GM19239 (cell line): ENCODE measurements at regions not wholly inside any gene's neighbourhood (a gene's known extent, or its start where the extent isn't known, plus 50 kb on each side); places are given as distances from the start of the nearest gene placed in this dataset.
"Not testable (repeated sequence)": the region's sequence is repeated elsewhere in the genome, so short reads cannot be mapped to it uniquely, and the experiment has no call there.

ENCODE experiments used
- DNase-seq: peaks from one replicate; pipeline ENCODE4 v3.0.0; 2011; ENCODE audit warnings: low spot score; ENCODE audit not compliant: insufficient read length
- FAIRE-seq: peaks from 2 replicates; lab custom pipeline; 2011; peaks lifted over from hg19 to GRCh38; lab: Jason Lieb, UNC

DNA sequence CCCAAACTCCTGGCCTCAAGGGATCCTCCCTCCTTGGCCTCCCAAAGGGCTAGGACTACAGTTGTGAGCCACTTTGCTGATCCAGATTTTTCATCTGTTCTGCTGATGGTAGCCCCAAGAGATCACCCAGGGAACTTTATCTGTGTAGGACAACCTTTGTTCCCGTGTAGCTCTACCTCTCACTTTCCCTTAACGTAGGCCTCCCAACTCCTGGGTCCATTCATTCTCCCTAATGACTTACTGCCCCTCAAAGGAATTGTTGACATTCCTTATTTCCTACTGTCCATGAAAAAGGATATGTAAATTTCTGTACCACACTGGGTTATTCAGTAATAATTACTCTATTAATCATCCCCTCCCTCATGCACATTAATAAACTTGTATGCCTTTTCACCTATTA lies 51.0 kb upstream of the PHF24 start:
- DNase-seq (no peak), FAIRE-seq (no peak)

DNA sequence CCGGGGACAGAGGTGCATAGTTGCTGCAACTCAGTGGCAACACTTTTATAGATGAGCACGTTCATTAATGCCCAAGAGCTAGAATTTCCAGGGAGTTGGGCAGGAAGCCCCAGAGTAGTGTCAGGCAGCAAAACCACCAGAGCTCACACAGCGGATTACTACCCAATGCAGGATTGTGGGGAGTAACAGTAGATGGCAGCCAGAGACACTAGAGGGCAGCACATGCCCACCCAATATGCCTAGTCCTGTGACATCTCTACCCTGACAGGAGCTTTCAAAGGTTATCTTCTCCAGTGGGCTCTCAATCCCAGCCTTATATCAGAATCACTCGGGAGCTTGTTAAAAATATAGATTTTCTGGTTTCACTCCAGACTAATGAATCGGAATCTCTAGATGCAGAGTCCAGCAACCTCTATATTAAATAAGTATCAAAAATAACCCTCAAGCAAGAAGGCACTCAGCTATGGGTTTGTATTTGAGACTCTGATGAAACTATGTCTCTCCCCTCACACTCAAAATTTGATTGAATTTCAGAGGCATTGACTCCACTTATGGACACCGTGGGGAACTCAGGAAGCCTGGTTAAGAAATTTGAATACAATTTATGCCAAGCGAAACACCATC lies 58.4 kb upstream of the PHF24 start:
- FAIRE-seq (peak; percentile 95), DNase-seq (peak; percentile 68)

DNA sequence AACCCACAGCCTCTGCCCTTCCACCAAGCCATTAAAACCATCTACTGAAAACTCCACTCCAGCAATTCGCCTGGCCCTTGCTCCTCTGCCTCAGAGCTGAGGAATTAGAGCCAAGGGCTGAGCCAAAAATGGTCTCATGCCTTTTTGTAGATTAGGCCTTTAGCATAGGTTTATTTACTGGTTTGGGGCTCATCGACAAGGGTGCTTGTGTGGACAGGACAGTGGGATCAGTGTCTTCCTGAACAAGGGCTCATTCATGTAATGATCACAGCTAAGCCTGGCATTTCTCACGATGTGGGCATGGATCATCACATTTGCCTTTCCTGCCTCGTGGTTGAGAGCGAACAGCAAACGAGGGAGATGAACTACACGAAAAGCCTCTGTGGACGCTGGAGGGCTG lies 59.2 kb upstream of the PHF24 start:
- FAIRE-seq = no peak
- DNase-seq = no peak

GRCh38 chr9:34896112-34896511 lies 62.0 kb upstream of the PHF24 start:
- FAIRE-seq (no peak), DNase-seq (no peak)

DNA sequence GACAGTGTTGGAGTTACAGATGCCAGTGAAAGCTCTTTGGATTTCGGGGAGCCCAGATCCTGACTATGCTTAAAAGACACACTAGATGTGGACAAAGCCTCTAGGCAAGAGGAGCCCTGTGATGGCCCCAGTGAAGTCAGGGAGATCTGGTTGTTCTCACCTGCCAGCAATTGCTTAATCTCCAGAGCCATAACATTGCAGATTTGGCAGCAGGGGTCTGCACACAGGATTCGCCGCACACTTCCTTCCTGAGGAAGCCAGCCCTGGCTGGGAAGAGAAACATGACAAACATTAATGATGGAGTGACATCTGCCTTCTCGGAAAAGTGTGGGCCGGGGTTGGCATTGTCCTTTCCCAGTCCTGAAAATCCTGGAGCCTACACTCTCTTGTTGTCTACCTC lies 65.2 kb upstream of the PHF24 start:
- FAIRE-seq = no peak

GRCh38 chr9:34891386-34891785 lies 66.7 kb upstream of the PHF24 start:
- DNase-seq = no peak
- FAIRE-seq = no peak

More for the DNA sequence above, 65.2 kb upstream of the PHF24 start:
- DNase-seq = no peak

GRCh38 chr9:34887841-34888240 lies 70.2 kb upstream of the PHF24 start:
- no peak for DNase-seq
- no peak for FAIRE-seq

GRCh38 chr9:34884747-34885189 lies 73.3 kb upstream of the PHF24 start:
- peak; percentile 85 for FAIRE-seq
- DNase-seq = peak; percentile 32

- DNase-seq (no peak), FAIRE-seq (no peak)
Observed at GRCh38 chr9:34876096-34876495, 82.0 kb upstream of the PHF24 start.

- FAIRE-seq (no peak), DNase-seq (no peak)
Observed at GRCh38 chr9:34869390-34869789, 88.7 kb upstream of the PHF24 start.

DNA sequence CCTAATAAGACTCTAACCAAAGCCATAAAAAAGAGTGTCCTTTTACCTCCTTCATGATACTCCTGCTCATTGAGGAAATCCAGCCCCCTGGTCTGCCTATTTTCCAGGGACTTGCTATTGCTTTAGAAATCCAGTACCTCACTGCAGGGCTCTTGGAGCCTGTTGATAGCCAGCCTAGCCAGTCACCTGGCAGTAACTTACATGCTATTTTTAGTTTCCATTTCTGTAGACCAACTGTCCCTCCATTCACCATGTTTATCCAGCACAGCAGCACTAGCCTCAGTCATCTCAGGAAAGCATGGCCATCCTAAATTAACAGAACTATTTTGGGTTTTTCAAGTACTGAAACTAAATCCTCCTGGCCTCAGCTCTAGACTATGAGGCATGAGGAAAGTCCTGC lies 91.5 kb upstream of the PHF24 start:
- FAIRE-seq = no peak
- no peak for DNase-seq

DNA sequence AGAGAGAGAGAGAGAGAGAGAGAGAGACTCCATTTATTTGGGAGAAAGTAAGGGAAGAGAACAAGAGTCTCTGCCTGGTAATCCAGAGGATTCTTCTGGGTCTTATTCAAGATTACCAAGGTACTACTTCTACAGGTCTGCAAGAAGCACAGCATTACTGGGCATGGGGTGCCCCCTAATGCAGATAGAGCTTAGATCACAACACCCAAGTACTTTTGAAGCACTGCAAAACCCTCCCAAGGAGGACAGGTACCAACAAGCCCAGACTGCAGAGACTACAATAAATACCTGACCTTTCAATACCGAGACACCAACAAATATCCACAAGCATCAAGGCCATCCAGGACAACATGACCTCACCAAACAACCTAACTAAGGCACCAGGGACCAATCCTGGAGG lies 94.7 kb upstream of the PHF24 start:
- no peak for FAIRE-seq
- DNase-seq = no peak

- no peak for DNase-seq
- no peak for FAIRE-seq
Observed at GRCh38 chr9:34862836-34863235, 95.2 kb upstream of the PHF24 start.

- FAIRE-seq (no peak), DNase-seq (no peak)
Observed at GRCh38 chr9:34862043-34862442, 96.0 kb upstream of the PHF24 start.

DNA sequence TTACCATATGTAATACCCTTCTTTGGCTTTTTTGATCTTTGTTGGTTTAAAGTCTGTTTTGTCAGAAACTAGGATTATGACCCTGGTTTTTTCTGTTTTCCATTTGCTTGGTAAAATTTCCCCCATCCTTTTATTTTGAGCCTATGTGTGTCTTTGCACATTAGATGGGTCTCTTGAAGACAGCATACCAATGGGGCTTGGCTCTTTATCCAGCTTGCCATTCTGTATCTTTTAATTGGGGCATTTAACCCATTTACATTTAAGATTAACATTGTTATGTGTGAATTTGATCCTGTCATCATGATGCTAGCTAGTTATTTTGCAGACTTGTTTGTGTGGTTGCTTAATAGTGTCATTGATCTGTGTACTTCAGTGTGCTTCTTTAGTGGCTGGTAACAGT lies 103.1 kb upstream of the PHF24 start:
- DNase-seq, FAIRE-seq: not testable (repeated sequence)

DNA sequence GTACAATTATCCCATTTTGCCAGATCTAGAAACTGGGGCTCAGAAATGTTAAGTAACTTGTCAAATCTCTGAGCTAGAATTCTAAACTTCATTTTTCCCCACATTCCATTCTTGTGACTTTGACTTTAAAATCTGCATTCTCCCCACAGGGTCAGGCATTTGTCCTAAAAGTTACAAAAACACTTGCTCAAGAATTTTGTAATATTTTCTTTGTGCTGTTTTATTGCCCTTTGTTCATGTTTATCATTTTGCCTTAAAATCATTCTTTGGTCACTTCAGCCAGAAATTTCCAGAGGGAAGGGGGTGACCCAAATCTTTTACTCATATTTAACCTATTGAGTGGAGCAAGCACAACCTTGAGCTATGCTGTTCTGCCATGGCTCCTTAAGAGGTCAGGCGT lies 120.1 kb upstream of the CCL21 start:
- FAIRE-seq (no peak), DNase-seq (no peak)

GRCh38 chr9:34826999-34827538 lies 117.1 kb upstream of the CCL21 start:
- FAIRE-seq (no peak), DNase-seq (no peak)

DNA sequence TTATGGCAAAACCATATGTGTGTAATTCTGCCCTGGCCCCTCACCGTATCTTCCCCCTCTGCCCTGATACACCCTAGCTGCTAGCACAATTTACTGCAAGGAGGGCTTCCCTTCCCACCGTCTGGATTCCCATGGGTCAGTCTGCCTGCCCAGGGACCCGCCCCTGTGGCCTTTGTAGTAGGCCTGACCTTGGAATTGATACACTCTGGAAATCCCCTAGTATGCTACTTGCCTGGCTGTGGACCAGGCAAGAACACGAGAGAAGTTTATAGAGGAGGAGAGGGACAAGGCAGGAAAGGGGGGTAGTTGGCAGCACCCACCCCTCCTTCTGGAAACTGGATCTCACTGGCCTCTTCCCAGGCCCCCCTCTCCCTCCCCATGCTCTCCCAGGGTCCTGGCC lies 115.8 kb upstream of the CCL21 start:
- DNase-seq (no peak), FAIRE-seq (no peak)

GRCh38 chr9:34823778-34824177 lies 113.8 kb upstream of the CCL21 start:
- FAIRE-seq = no peak
- no peak for DNase-seq

GRCh38 chr9:34810187-34810524 lies 100.2 kb upstream of the CCL21 start:
- FAIRE-seq (no peak), DNase-seq (no peak)

DNA sequence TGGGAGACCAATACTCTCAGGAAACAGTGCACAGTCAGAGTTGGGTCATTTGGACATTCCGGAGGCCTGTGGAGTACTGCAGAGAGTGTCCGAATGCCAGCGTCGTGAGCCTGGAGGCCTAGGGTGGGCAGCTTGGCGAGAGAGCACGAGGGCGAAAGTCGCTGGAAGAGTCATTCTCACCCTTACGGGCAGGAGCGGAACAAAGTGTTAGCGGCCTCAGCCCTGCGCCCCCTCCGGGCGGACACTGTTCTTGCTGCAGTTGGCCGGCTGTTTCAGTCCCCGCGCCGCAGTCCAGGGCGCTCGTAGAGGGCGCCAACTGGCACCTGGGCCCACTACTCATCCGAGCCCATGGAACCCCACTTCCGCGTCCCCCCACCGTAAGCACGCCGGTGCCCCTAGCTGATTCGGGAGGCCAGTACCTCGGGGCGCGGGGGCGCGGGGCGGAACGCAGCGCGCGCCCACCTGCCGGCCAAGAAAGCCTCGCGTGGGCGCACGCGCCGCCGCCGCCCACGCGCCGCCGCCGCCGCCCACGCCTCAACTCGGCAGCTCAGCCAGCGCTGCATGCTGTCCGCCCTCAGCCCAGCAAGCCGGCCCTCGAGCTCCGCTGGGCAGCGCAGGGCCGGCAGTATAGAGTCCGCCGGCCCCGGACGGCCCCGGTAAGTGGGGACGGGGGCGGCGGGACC lies 99.7 kb upstream of the CCL21 start:
- FAIRE-seq = no peak
- no peak for DNase-seq

- DNase-seq (no peak), FAIRE-seq (no peak)
Observed at GRCh38 chr9:34802916-34803315, 93.0 kb upstream of the CCL21 start.
